Cardiac muscle cell (in vitro differentiated cells and primary cell): ENCODE measurements at regions not wholly inside any gene's neighbourhood (a gene's known extent, or its start where the extent isn't known, plus 50 kb on each side); places are given as distances from the start of the nearest gene placed in this dataset.

Experiments
- DNase-seq, 2 donors: peaks; one replicate each; pipeline versions ENCODE4 v3.0.0 to v3.0.0-alpha.2; 2010 to 2017; ENCODE audit warnings: low read depth in 1 of 2, low spot score in 1 of 2
- H3K27ac ChIP-seq: fragments of 200-600 bp; sonication (generic); 2 replicates; pipeline ENCODE4 v1.5.1; 2016
- H3K27me3 ChIP-seq: fragments of 200-600 bp; sonication (generic); 2 replicates; pipeline ENCODE4 v1.6.0; 2016; ENCODE audit warnings: control low read depth
- H3K36me3 ChIP-seq: fragments of 200-600 bp; sonication (generic); 2 replicates; pipeline ENCODE4 v1.5.1; 2016; ENCODE audit warnings: control low read depth
- H3K4me1 ChIP-seq: fragments of 200-600 bp; sonication (generic); 2 replicates; pipeline ENCODE4 v1.8.1; 2017; ENCODE audit warnings: low read depth, mild to moderate bottlenecking, mixed run types
- H3K4me3 ChIP-seq: fragments of 200-600 bp; sonication (generic); 2 replicates; pipeline ENCODE4 v1.5.1; 2016; ENCODE audit warnings: mild to moderate bottlenecking
- H3K9me3 ChIP-seq: fragments of 200-600 bp; sonication (generic); 2 replicates; pipeline ENCODE4 v1.5.1; 2017; ENCODE audit warnings: low read depth, mild to moderate bottlenecking, control low read depth
- CTCF ChIP-seq: IDR thresholded peaks from 2 replicates; pipeline ENCODE4 v1.5.1; 2012; ENCODE audit warnings: low read depth, mild to moderate bottlenecking, low read length

DNA sequence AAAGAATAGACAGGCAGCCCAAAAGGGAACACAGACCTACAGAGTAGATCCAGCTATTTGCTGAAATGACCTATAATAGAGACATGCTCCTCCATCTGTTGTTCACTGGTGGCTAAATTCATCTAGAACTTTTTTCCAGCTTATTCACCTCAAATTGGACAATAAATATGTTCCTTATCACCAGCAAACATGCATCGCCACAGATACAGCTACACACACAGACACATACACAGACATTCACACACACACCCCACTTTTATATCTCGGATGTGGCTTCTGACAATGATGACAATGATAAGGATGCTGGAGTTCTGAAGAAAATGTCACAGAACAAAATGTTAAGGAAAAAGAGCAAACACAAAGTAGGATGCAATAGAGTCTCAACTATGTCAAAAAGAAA lies 175.4 kb downstream of the LSM5 start:
- Histone ChIP-seq H3K9me3 (no peaks in the 10 kb centered on the region), H3K36me3 (no peaks in the 10 kb centered on the region), H3K27ac (no peak overlapping the region), H3K4me1 (no peaks in the 10 kb centered on the region), H3K27me3 (no peaks in the 10 kb centered on the region), H3K4me3 (no peak overlapping the region)
- TF ChIP-seq CTCF, result no peak
- no peak for DNase-seq

DNA sequence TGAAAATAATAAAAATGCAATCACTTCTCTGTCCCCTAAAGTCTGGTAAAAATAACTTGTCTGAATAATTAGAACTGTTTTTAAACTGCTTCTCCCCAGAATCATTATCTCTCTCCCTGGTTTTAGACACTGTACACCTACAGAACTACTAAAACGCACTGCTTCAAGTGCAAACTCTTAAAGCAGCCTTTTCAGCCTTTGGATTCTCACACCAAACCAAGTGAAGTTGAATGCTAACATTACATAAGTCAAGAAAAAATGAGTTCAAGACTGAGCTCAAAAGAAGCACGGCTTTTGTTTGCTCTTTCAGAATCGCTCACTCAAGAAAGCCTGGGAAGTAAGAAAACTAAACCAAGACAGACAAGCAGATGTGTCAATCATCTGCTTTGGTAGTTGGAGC lies 188.8 kb downstream of the LSM5 start:
- H3K4me1 ChIP-seq, result no peaks in the 10 kb centered on the region
- H3K4me3 ChIP-seq, result no peak overlapping the region
- no peak for TF ChIP-seq CTCF
- no peak for DNase-seq
- H3K36me3 ChIP-seq, result no peaks in the 10 kb centered on the region
- no peak overlapping the region for H3K27ac ChIP-seq
- no peaks in the 10 kb centered on the region for H3K9me3 ChIP-seq
- peaks cover 68% of the 10 kb centered on the region for H3K27me3 ChIP-seq

DNA sequence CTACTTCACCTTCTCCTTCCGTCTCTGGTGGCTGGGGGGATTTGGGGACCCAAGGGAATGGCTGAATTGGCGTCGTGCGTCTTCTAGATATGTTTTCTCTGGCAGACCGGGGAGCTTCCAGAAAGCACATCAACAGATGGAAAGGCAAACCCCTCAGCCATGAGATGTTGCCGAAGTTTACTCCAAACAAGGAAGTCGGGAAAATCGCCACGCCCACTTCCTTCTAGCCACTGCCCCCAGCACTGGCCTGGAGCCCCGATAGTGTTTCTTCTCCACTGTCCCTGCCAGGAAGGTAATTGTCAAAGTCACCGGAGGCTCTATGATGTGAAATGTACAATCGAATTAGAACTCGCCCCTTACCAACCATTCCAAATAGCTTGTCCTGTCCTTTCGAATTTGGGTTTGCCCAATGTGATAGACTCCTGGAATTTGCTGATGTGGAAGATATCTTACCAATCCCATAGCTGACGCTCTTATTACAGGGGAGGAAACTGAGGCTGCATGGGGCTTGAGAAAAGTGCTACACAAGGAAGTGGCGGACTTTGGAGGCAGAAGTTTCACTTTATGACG lies 191.0 kb downstream of the LSM5 start:
- no peaks in the 10 kb centered on the region for H3K4me1 ChIP-seq
- H3K27me3 ChIP-seq, result peaks cover 73% of the 10 kb centered on the region
- peak; percentile 11 to 55 for DNase-seq
- peak overlapping the region; percentile 33 for H3K4me3 ChIP-seq
- no peaks in the 10 kb centered on the region for H3K9me3 ChIP-seq
- H3K27ac ChIP-seq, result no peak overlapping the region
- no peak for TF ChIP-seq CTCF
- H3K36me3 ChIP-seq, result no peaks in the 10 kb centered on the region

DNA sequence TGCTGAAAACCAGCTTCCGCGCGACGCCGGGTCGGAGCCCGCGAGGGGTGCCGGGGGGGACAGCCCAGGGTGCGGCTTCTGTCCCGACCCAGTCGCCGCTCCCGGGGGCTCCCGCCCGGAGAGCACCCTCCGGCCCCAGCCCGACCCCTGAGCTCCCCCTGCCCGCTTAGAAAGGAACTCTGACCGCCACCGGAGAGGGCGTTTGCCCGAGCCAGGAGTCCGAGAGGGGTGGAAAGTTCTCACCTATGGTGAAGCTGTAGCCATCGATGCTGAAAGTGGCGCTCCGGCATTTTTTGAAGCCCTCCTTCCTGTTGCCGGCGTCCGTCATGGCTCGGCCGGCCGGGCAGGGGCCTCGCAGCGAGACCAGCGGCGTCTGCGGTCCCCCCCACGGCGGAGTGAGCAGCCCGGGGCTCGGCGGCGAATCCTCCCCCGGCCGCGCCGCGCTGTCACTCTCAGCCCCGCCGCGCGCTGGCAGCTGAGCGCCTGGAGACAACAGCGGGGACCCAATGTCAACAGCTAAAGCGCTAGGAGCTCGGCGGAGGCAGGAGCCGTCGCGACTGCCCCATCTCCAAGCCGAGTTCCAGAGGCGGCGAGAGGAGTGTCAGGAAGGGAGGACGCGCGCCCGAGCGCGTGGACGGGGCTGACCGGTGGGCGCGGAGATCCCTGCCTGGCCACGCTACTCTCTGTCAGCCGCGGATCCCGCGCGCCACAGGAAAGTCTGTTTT lies 191.6 kb downstream of the LSM5 start:
- H3K4me1 ChIP-seq, result no peaks in the 10 kb centered on the region
- H3K27ac ChIP-seq, result no peak overlapping the region
- no peaks in the 10 kb centered on the region for H3K9me3 ChIP-seq
- TF ChIP-seq CTCF, result no peak
- H3K4me3 ChIP-seq, result peak overlapping the region; percentile 33
- no peaks in the 10 kb centered on the region for H3K36me3 ChIP-seq
- peak; percentile 6 to 42 for DNase-seq
- H3K27me3 ChIP-seq, result peaks cover 73% of the 10 kb centered on the region

- Histone ChIP-seq H3K27me3 (peaks cover 29% of the 10 kb centered on the region), H3K4me3 (no peak overlapping the region), H3K4me1 (no peaks in the 10 kb centered on the region), H3K27ac (no peak overlapping the region), H3K36me3 (no peaks in the 10 kb centered on the region), H3K9me3 (no peaks in the 10 kb centered on the region)
- no peak for DNase-seq
- TF ChIP-seq CTCF, result no peak
Observed at GRCh38 chr7:32293833-32294232, 196.3 kb downstream of the LSM5 start.
